ENCODE measurements at regions not wholly inside any gene's neighbourhood (a gene's known extent, or its start where the extent isn't known, plus 50 kb on each side); places are given as distances from the start of the nearest gene placed in this dataset.

DNA sequence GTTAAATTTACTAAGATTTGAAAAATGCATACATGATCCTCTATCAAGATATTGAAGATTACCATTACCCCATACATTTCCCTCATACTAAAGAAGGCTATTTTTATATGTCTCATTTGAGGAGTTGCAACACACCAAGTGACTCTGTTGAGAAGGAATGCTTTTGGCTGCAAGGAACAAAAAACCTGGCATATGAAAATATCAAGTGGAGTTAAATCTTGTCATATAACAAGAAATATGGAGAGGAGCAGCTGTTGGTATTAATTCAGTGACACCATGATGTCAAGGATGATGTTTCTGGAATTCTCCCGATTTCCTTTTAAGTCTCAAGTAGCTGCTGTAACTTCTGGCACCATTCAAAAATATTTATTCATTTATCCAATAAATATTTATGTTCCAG, 193.8 kb downstream of the CSNK1G3 start:
- no peak for FAIRE-seq
- CTCF ChIA-PET (ENCODE audit: low intra/inter-chr PET ratio, low total read pairs), result no interaction called here
- no peak for ATAC-seq
- BruUV-seq (replicated peaks), result no TSS peak
- Histone ChIP-seq H3K27me3 (ENCODE audit: control insufficient read depth in 1 of 2, insufficient read depth in 2 of 2, low read length in 2 of 2) (no peaks in the 10 kb centered on the region), H3K9me3 (ENCODE audit: low read length) (0 out of 2 replicates have a peak, but pooled peaks cover 6% of the 10 kb centered on the region), H4K20me1 (ENCODE audit: insufficient read depth, low read length) (no peaks in the 10 kb centered on the region), H3K27ac (ENCODE audit: extremely low read length, insufficient read depth, low read length) (no peak overlapping the region), H3K4me2 (ENCODE audit: low read depth, low read length) (no peak overlapping the region), H3K79me2 (ENCODE audit: insufficient read depth, low read length) (no peaks in the 10 kb centered on the region), H2AFZ (ENCODE audit: low read length) (no peak overlapping the region), H3K36me3 (replicated peaks in 1 of 2; ENCODE audit: control insufficient read depth in 1 of 2, insufficient read depth in 2 of 2, low read length in 2 of 2) (no peaks in the 10 kb centered on the region), H3K4me3 (replicated peaks in 1 of 3; ENCODE audit: insufficient read depth in 1 of 3, low read depth in 2 of 3, low read length in 3 of 3) (no peak overlapping the region), H3K9ac (ENCODE audit: insufficient read depth, low read depth, low read length) (no peak overlapping the region), H3K4me1 (ENCODE audit: insufficient read depth, low read length) (no peaks in the 10 kb centered on the region)
- no peak for DNase-seq (ENCODE audit: low spot score)
- TF ChIP-seq HDAC2 (CRISPR knock-in tag; IDR thresholded peaks at IDR 0.05) (no peak), NR1H2 (CRISPR knock-in tag; IDR thresholded peaks at IDR 0.05; ENCODE audit: borderline replicate concordance, low read depth) (no peak)
- TF ChIP-seq, protein P1, sequence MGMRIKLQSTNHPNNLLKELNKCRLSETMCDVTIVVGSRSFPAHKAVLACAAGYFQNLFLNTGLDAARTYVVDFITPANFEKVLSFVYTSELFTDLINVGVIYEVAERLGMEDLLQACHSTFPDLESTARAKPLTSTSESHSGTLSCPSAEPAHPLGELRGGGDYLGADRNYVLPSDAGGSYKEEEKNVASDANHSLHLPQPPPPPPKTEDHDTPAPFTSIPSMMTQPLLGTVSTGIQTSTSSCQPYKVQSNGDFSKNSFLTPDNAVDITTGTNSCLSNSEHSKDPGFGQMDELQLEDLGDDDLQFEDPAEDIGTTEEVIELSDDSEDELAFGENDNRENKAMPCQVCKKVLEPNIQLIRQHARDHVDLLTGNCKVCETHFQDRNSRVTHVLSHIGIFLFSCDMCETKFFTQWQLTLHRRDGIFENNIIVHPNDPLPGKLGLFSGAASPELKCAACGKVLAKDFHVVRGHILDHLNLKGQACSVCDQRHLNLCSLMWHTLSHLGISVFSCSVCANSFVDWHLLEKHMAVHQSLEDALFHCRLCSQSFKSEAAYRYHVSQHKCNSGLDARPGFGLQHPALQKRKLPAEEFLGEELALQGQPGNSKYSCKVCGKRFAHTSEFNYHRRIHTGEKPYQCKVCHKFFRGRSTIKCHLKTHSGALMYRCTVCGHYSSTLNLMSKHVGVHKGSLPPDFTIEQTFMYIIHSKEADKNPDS (CRISPR knock-in tag; IDR thresholded peaks at IDR 0.05), result no peak
- TF ChIP-seq, protein P2, sequence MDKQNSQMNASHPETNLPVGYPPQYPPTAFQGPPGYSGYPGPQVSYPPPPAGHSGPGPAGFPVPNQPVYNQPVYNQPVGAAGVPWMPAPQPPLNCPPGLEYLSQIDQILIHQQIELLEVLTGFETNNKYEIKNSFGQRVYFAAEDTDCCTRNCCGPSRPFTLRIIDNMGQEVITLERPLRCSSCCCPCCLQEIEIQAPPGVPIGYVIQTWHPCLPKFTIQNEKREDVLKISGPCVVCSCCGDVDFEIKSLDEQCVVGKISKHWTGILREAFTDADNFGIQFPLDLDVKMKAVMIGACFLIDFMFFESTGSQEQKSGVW (CRISPR knock-in tag; IDR thresholded peaks at IDR 0.05; ENCODE audit: borderline replicate concordance), result no peak
- in situ Hi-C loops (cut with HindIII; ENCODE audit: extremely low pct_ligation_motif_present, low pct_unique_long_range_greater_than_20kb), result no loop called here
- intact Hi-C loops (cut with micrococcal nuclease; ENCODE audit: unreplicated experiment), result no loop called here
- 0% methylated on average over 1 of the region's 1 CpG for WGBS (ENCODE audit: low lambda C conversion rate)
- POLR2A ChIA-PET, result no interaction called here

DNA sequence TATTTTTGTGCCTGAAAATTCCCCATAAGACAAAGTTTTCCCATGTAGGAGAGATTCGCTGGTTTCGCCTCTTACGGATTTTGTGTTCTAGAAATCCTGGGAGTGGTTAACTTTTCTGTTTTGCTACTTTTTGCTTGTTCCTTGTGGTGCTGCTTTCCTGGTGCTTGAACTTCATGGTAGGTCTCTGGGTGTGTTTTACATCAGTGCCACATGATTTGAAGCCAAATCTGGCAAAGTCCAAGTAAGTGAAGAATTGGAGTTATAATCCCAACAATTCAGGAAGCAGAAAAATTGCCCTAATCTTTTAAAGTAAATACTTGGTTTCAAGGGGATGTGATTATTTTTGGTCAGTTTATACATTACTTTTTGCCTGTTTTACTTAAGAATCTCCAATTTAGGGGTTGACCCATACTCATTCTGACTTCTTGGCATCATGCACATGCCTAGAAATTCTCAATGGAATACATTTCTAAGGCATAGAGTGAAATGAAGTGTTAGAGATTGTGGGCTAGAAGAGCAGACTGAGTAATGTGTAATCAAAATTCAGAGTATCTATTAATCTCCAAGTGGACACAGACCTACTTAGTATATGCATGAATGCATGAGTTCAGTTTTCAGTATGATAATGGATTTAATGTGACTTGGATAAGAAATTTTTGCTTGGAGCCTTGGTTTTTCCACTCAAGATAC, 189.7 kb downstream of the CSNK1G3 start:
- Histone ChIP-seq H3K79me2 (ENCODE audit: insufficient read depth, low read length) (no peaks in the 10 kb centered on the region), H3K27ac (ENCODE audit: extremely low read length, insufficient read depth, low read length) (no peak overlapping the region), H3K9ac (ENCODE audit: insufficient read depth, low read depth, low read length) (no peak overlapping the region), H4K20me1 (ENCODE audit: insufficient read depth, low read length) (no peaks in the 10 kb centered on the region), H3K36me3 (replicated peaks in 1 of 2; ENCODE audit: control insufficient read depth in 1 of 2, insufficient read depth in 2 of 2, low read length in 2 of 2) (no peaks in the 10 kb centered on the region), H3K4me3 (replicated peaks in 1 of 3; ENCODE audit: insufficient read depth in 1 of 3, low read depth in 2 of 3, low read length in 3 of 3) (no peak overlapping the region), H3K9me3 (ENCODE audit: low read length) (no peaks in the 10 kb centered on the region), H2AFZ (ENCODE audit: low read length) (no peak overlapping the region), H3K4me2 (ENCODE audit: low read depth, low read length) (no peak overlapping the region), H3K27me3 (ENCODE audit: control insufficient read depth in 1 of 2, insufficient read depth in 2 of 2, low read length in 2 of 2) (no peaks in the 10 kb centered on the region; a peak in 1 of 5 replicates), H3K4me1 (ENCODE audit: insufficient read depth, low read length) (no peaks in the 10 kb centered on the region)
- ChIA-PET POLR2A (no interaction called here), CTCF (ENCODE audit: low intra/inter-chr PET ratio, low total read pairs) (no interaction called here)
- BruUV-seq (replicated peaks), result no TSS peak
- DNase-seq (ENCODE audit: low spot score), result no peak
- no peak for FAIRE-seq
- intact Hi-C loops (cut with micrococcal nuclease; ENCODE audit: unreplicated experiment) (no loop called here), in situ Hi-C loops (cut with HindIII; ENCODE audit: extremely low pct_ligation_motif_present, low pct_unique_long_range_greater_than_20kb) (no loop called here)
- no peak for ATAC-seq
- WGBS (ENCODE audit: low lambda C conversion rate), result 79% methylated on average over 3 of the region's 3 CpGs
- no peak for TF ChIP-seq ZSCAN22 (CRISPR knock-in tag; IDR thresholded peaks at IDR 0.05)
- no peak for TF ChIP-seq ZNF207 (IDR thresholded peaks at IDR 0.05; ENCODE audit: borderline replicate concordance)
- TF ChIP-seq, protein P3, sequence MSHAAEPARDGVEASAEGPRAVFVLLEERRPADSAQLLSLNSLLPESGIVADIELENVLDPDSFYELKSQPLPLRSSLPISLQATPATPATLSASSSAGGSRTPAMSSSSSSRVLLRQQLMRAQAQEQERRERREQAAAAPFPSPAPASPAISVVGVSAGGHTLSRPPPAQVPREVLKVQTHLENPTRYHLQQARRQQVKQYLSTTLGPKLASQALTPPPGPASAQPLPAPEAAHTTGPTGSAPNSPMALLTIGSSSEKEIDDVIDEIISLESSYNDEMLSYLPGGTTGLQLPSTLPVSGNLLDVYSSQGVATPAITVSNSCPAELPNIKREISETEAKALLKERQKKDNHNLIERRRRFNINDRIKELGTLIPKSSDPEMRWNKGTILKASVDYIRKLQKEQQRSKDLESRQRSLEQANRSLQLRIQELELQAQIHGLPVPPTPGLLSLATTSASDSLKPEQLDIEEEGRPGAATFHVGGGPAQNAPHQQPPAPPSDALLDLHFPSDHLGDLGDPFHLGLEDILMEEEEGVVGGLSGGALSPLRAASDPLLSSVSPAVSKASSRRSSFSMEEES (CRISPR knock-in tag; IDR thresholded peaks at IDR 0.05), result no peak
- TF ChIP-seq FOXO1 (CRISPR knock-in tag; IDR thresholded peaks at IDR 0.05), result no peak
- no peak for TF ChIP-seq TCF7 (IDR thresholded peaks at IDR 0.05; ENCODE audit: low read depth)
- TF ChIP-seq ZFX (CRISPR knock-in tag; IDR thresholded peaks at IDR 0.05; ENCODE audit: low read depth), result no peak
